Caco-2 (cell line): ENCODE measurements at regions not wholly inside any gene's neighbourhood (a gene's known extent, or its start where the extent isn't known, plus 50 kb on each side); places are given as distances from the start of the nearest gene placed in this dataset.

ENCODE experiments used
- BruUV-seq: library from RNA; stranded (reverse); fragments of 400-500 nt; replicated peaks from 2 replicates; lab custom pipeline; 2021; lab: Mats Ljungman, UMichigan
- CTCF ChIA-PET: fragments of 300-600 bp; sonication (Branson Sonifier 250); formaldehyde crosslinking; loops from one replicate; lab custom pipeline; 2022; ENCODE audit warnings: antibody characterized with exemption; lab: Charles Lee
- POLR2A ChIA-PET: fragments of 300-600 bp; sonication (Branson Sonifier 250); formaldehyde crosslinking; loops from one replicate; lab custom pipeline; 2022; ENCODE audit warnings: antibody characterized with exemption; lab: Charles Lee
- DNase-seq, 2 experiments: peaks; one replicate each; pipeline versions ENCODE4 v3.0.0 to v3.0.0-alpha.2; 2020 to 2022
- H3K27me3 ChIP-seq: replicated peaks from 2 replicates; pipeline ENCODE4 v1.6.0; 2011; ENCODE audit warnings: low read length; ENCODE audit not compliant: control insufficient read depth, insufficient read depth
- H3K36me3 ChIP-seq: 2 replicates; pipeline ENCODE4 v1.5.1; 2011; ENCODE audit warnings: low read length; ENCODE audit not compliant: control insufficient read depth, insufficient read depth
- H3K4me1 ChIP-seq: fragments of 250-450 bp; sonication (Bioruptor Pico); 2 replicates; pipeline ENCODE4 v1.5.1; 2020; ENCODE audit warnings: mild to moderate bottlenecking
- H3K4me3 ChIP-seq: 2 replicates; pipeline ENCODE4 v1.5.1; 2011; ENCODE audit warnings: low read depth, mild to moderate bottlenecking, control low read depth, low read length
- H3K9me3 ChIP-seq: fragments of 250-450 bp; sonication (Bioruptor Pico); 2 replicates; pipeline ENCODE4 v1.5.1; 2020; ENCODE audit warnings: mild to moderate bottlenecking, moderate library complexity
- H3K27ac Mint-ChIP-seq: one replicate; pipeline ENCODE4 v1.8.0; 2022; ENCODE audit warnings: mixed read lengths; ENCODE audit not compliant: unreplicated experiment
- H3K27me3 Mint-ChIP-seq: one replicate; pipeline ENCODE4 v1.8.0; 2022; ENCODE audit warnings: mixed read lengths; ENCODE audit not compliant: insufficient read depth, unreplicated experiment
- H3K36me3 Mint-ChIP-seq: one replicate; pipeline ENCODE4 v1.8.0; 2022; ENCODE audit warnings: mild to moderate bottlenecking, mixed read lengths; ENCODE audit not compliant: insufficient read depth, unreplicated experiment
- H3K4me1 Mint-ChIP-seq: one replicate; pipeline ENCODE4 v1.8.0; 2022; ENCODE audit warnings: low read depth, mixed read lengths; ENCODE audit not compliant: unreplicated experiment
- H3K4me3 Mint-ChIP-seq: one replicate; pipeline ENCODE4 v1.8.0; 2022; ENCODE audit warnings: mild to moderate bottlenecking, moderate library complexity, mixed read lengths; ENCODE audit not compliant: unreplicated experiment
- H3K9me3 Mint-ChIP-seq: one replicate; pipeline ENCODE4 v1.8.0; 2022; ENCODE audit warnings: mixed read lengths; ENCODE audit not compliant: unreplicated experiment
- intact Hi-C: fragments of 100-400 bp; cut with micrococcal nuclease; formaldehyde crosslinking; loops from one replicate; pipeline ENCODE4 v1.10.0; 2022; ENCODE audit not compliant: unreplicated experiment
- TF ChIP-seq, protein P1 (sequence below), 2 experiments: fragments of 200-600 bp in 1 of 2; IDR thresholded peaks; 1 replicate in 1 of 2; 2 replicates in 1 of 2; pipeline versions ENCODE4 v1.5.1 to v1.8.0; 2011 to 2022; ENCODE audit warnings: antibody characterized with exemption in 1 of 2, control low read depth in 1 of 2, inconsistent platforms in 1 of 2, low read depth in 1 of 2, low read length in 1 of 2, mild to moderate bottlenecking in 1 of 2, moderate library complexity in 1 of 2; ENCODE audit not compliant: insufficient read depth in 1 of 2, severe bottlenecking in 1 of 2, unreplicated experiment in 1 of 2

DNA sequence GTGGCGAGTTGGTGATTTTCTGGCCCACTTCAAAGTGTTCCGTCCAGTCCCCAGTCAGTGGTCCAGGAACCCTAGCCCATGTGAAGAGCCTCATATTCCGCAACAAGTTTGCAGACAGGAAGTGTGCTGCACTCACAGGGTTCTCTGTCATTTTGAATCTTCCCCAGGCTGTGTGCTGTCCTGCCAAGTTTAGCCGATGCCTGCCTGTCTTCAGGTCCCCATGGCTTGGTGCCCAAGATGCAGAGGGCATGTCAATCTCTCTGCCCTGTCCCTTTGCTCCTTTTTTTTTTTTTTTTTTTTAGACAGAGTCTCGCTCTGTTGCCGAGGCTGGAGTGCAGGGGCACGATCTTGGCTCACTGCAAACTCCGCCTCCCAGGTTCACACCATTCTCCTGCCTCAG lies 69.9 kb upstream of the ATXN1 start:
- H3K36me3 Mint-ChIP-seq: no peaks in the 10 kb centered on the region
- TF ChIP-seq, protein P1, sequence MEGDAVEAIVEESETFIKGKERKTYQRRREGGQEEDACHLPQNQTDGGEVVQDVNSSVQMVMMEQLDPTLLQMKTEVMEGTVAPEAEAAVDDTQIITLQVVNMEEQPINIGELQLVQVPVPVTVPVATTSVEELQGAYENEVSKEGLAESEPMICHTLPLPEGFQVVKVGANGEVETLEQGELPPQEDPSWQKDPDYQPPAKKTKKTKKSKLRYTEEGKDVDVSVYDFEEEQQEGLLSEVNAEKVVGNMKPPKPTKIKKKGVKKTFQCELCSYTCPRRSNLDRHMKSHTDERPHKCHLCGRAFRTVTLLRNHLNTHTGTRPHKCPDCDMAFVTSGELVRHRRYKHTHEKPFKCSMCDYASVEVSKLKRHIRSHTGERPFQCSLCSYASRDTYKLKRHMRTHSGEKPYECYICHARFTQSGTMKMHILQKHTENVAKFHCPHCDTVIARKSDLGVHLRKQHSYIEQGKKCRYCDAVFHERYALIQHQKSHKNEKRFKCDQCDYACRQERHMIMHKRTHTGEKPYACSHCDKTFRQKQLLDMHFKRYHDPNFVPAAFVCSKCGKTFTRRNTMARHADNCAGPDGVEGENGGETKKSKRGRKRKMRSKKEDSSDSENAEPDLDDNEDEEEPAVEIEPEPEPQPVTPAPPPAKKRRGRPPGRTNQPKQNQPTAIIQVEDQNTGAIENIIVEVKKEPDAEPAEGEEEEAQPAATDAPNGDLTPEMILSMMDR (IDR thresholded peaks at IDR 0.05; ENCODE audit: insufficient read depth in 1 of 2, low read depth in 1 of 2, low read length in 1 of 2, severe bottlenecking in 1 of 2, unreplicated experiment in 1 of 2): no peak
- no peaks in the 10 kb centered on the region for H3K4me1 Mint-ChIP-seq
- DNase-seq: no peak
- Histone ChIP-seq H3K27me3 (no peaks in the 10 kb centered on the region), H3K36me3 (no peaks in the 10 kb centered on the region), H3K4me3 (no peak overlapping the region), H3K4me1 (no peaks in the 10 kb centered on the region), H3K9me3 (no peaks in the 10 kb centered on the region)
- H3K4me3 Mint-ChIP-seq: no peak overlapping the region
- POLR2A ChIA-PET: no interaction called here
- no peak overlapping the region for H3K27ac Mint-ChIP-seq
- intact Hi-C loops: no loop called here
- BruUV-seq: no TSS peak
- peaks cover 9% of the 10 kb centered on the region for H3K27me3 Mint-ChIP-seq
- no peaks in the 10 kb centered on the region for H3K9me3 Mint-ChIP-seq
- CTCF ChIA-PET: no interaction called here

DNA sequence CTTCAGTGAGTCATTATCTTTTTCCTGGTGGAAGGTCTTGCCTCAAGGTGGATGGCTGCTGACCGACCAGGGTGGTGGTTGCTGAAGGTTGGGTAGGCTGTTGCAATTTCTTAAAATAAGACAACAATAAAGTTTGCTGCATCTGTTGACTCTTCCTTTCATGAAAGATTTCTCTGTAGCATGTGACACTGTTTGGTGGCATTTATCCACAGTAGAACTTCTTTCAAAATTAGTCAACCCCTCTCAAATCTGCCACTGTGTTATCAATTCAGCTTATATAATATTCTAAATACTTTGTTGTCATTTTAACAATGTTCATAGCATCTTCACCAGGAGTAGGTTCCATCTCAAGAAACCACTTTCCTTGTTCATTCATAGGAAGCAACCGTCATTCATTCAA lies 66.8 kb upstream of the ATXN1 start:
- no peaks in the 10 kb centered on the region for H3K4me1 Mint-ChIP-seq
- CTCF ChIA-PET: no interaction called here
- H3K27me3 Mint-ChIP-seq: peaks cover 11% of the 10 kb centered on the region
- Histone ChIP-seq H3K36me3 (no peaks in the 10 kb centered on the region), H3K27me3 (no peaks in the 10 kb centered on the region), H3K4me3 (no peak overlapping the region), H3K9me3 (no peaks in the 10 kb centered on the region), H3K4me1 (no peaks in the 10 kb centered on the region)
- POLR2A ChIA-PET: no interaction called here
- H3K36me3 Mint-ChIP-seq: no peaks in the 10 kb centered on the region
- no peak overlapping the region for H3K4me3 Mint-ChIP-seq
- TF ChIP-seq, protein P1 (IDR thresholded peaks at IDR 0.05; ENCODE audit: insufficient read depth in 1 of 2, low read depth in 1 of 2, low read length in 1 of 2, severe bottlenecking in 1 of 2, unreplicated experiment in 1 of 2): no peak
- no peaks in the 10 kb centered on the region for H3K9me3 Mint-ChIP-seq
- no peak overlapping the region for H3K27ac Mint-ChIP-seq
- BruUV-seq: no TSS peak
- intact Hi-C loops: no loop called here
- DNase-seq: no peak

DNA sequence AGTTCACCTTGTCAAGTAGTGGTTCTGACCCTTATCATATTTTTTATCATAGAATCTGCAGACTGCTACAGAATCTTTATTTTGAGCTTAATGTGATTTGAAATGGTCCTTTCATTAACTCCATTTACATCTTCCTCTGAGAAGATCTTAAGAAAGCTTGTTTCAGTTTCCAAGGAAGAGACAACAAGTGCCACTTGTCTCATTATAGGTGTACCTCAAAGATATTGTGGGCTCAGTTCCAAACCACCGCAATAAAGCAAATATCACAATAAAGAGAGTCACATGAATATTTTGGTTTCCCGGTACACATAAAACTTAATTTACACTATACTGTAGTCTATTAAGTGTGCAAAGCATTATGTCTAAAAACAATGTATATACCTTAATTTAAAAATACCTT lies 66.4 kb upstream of the ATXN1 start:
- no TSS peak for BruUV-seq
- no peaks in the 10 kb centered on the region for H3K4me1 ChIP-seq
- H3K9me3 ChIP-seq: no peaks in the 10 kb centered on the region
- ChIA-PET CTCF (no interaction called here), POLR2A (no interaction called here)
- Mint-ChIP-seq H3K27me3 (peaks cover 11% of the 10 kb centered on the region), H3K4me3 (no peak overlapping the region), H3K9me3 (no peaks in the 10 kb centered on the region), H3K27ac (no peak overlapping the region), H3K4me1 (no peaks in the 10 kb centered on the region), H3K36me3 (no peaks in the 10 kb centered on the region)
- intact Hi-C loops: no loop called here
- no peak for DNase-seq
- H3K27me3 ChIP-seq: no peaks in the 10 kb centered on the region
- H3K36me3 ChIP-seq: no peaks in the 10 kb centered on the region
- TF ChIP-seq, protein P1 (IDR thresholded peaks at IDR 0.05; ENCODE audit: insufficient read depth in 1 of 2, low read depth in 1 of 2, low read length in 1 of 2, severe bottlenecking in 1 of 2, unreplicated experiment in 1 of 2): no peak
- H3K4me3 ChIP-seq: no peak overlapping the region
